Testis (tissue), 2 donors: ENCODE measurements at regions not wholly inside any gene's neighbourhood (a gene's known extent, or its start where the extent isn't known, plus 50 kb on each side); places are given as distances from the start of the nearest gene placed in this dataset.

Source experiments
- CTCF ChIP-seq, 3 experiments: fragments of 450-650 bp in 2 of 3; fragments of 200-600 bp in 1 of 3; sonication (generic) in 1 of 3; IDR thresholded peaks; one replicate each; pipeline ENCODE4 v1.5.1; 2016 to 2019; ENCODE audit warnings: antibody characterized with exemption in 3 of 3, mild to moderate bottlenecking in 2 of 3, moderate library complexity in 1 of 3
- POLR2A ChIP-seq: fragments of 450-650 bp; IDR thresholded peaks from one replicate; pipeline ENCODE4 v1.6.1; 2017; ENCODE audit warnings: antibody characterized with exemption, mild to moderate bottlenecking, moderate library complexity

DNA sequence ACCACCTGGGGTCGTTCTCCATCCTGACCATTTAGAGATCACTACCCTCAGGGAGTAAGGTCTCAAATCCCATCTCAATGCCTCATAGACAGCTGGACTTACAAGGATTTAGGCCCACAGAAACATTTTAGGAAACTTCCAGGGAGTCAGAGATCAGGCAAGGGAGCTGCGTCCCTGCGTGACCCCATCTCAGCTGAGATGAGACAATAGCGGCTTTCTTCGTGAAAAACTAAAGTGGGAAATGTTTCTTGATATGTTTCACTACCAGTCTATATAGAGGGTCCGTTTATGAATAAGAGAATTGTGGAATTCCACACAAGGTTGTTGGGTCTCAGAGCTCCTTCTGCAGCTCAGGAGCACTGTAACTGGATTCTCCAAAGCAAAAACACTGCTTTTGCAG lies 105.1 kb downstream of the VCPKMT start:
- TF ChIP-seq CTCF (IDR thresholded peaks at IDR 0.05): no peak
- TF ChIP-seq POLR2A: no peak
